ENCODE measurements at regions not wholly inside any gene's neighbourhood (a gene's known extent, or its start where the extent isn't known, plus 50 kb on each side); places are given as distances from the start of the nearest gene placed in this dataset.

GRCh38 chr4:38324861-38325628, 339.0 kb upstream of the KLF3 start:
- no peaks in the 10 kb centered on the region for H3K9me3 ChIP-seq (ENCODE audit: insufficient read depth, low read length)
- no peaks in the 10 kb centered on the region for H3K79me2 ChIP-seq (ENCODE audit: low read length)
- no peak overlapping the region for H3K4me3 ChIP-seq (ENCODE audit: low read length)
- no peak for TF ChIP-seq EZH2phosphoT487 (IDR thresholded peaks at IDR 0.05; ENCODE audit: low read depth)
- no peak for TF ChIP-seq CTCF (IDR thresholded peaks at IDR 0.05; ENCODE audit: low read depth, low read length)
- H3K36me3 ChIP-seq (replicated peaks; ENCODE audit: low read depth, low read length) = no peaks in the 10 kb centered on the region
- H3K27me3 ChIP-seq (ENCODE audit: low read depth, low read length) = peaks cover 17% of the 10 kb centered on the region; the same call in 1 of the 2 replicates
- H3K4me1 ChIP-seq (ENCODE audit: low read length) = peaks cover 3% of the 10 kb centered on the region
- no peak overlapping the region for H2AFZ ChIP-seq (ENCODE audit: low read depth, low read length)
- H3K4me2 ChIP-seq (ENCODE audit: low read length) = no peak overlapping the region
- H3K9ac ChIP-seq (ENCODE audit: low read length) = no peak overlapping the region
- no peak overlapping the region for H3K27ac ChIP-seq (ENCODE audit: low read length)
- H4K20me1 ChIP-seq (ENCODE audit: insufficient read depth, low read length) = no peaks in the 10 kb centered on the region

GRCh38 chr4:38325629-38325913, 338.4 kb upstream of the KLF3 start:
- no peak overlapping the region for H3K27ac ChIP-seq (ENCODE audit: low read length)
- no peaks in the 10 kb centered on the region for H3K36me3 ChIP-seq (replicated peaks; ENCODE audit: low read depth, low read length)
- TF ChIP-seq CTCF (IDR thresholded peaks at IDR 0.05; ENCODE audit: low read depth, low read length) (no peak), EZH2phosphoT487 (IDR thresholded peaks at IDR 0.05; ENCODE audit: low read depth) (no peak)
- H3K9ac ChIP-seq (ENCODE audit: low read length) = no peak overlapping the region
- no peaks in the 10 kb centered on the region for H4K20me1 ChIP-seq (ENCODE audit: insufficient read depth, low read length)
- H3K4me1 ChIP-seq (ENCODE audit: low read length) = no peaks in the 10 kb centered on the region
- H3K9me3 ChIP-seq (ENCODE audit: insufficient read depth, low read length) = no peaks in the 10 kb centered on the region
- no peak overlapping the region for H2AFZ ChIP-seq (ENCODE audit: low read depth, low read length)
- no peak overlapping the region for H3K4me2 ChIP-seq (ENCODE audit: low read length)
- H3K79me2 ChIP-seq (ENCODE audit: low read length) = no peaks in the 10 kb centered on the region
- no peak overlapping the region for H3K4me3 ChIP-seq (ENCODE audit: low read length)
- peaks cover 15% of the 10 kb centered on the region; the same call in 1 of the 2 replicates for H3K27me3 ChIP-seq (ENCODE audit: low read depth, low read length)

- Histone ChIP-seq H3K4me3 (ENCODE audit: low read length) (no peak overlapping the region), H3K9ac (ENCODE audit: low read length) (no peak overlapping the region), H3K4me1 (ENCODE audit: low read length) (no peaks in the 10 kb centered on the region), H3K27ac (ENCODE audit: low read length) (no peak overlapping the region), H3K9me3 (ENCODE audit: insufficient read depth, low read length) (no peaks in the 10 kb centered on the region), H4K20me1 (ENCODE audit: insufficient read depth, low read length) (no peaks in the 10 kb centered on the region), H2AFZ (ENCODE audit: low read depth, low read length) (no peak overlapping the region), H3K4me2 (ENCODE audit: low read length) (no peak overlapping the region), H3K79me2 (ENCODE audit: low read length) (no peaks in the 10 kb centered on the region), H3K36me3 (replicated peaks; ENCODE audit: low read depth, low read length) (no peaks in the 10 kb centered on the region), H3K27me3 (ENCODE audit: low read depth, low read length) (peaks cover 16% of the 10 kb centered on the region; the same call in 1 of the 2 replicates)
- TF ChIP-seq EZH2phosphoT487 (IDR thresholded peaks at IDR 0.05; ENCODE audit: low read depth) = no peak
- TF ChIP-seq CTCF (IDR thresholded peaks at IDR 0.05; ENCODE audit: low read depth, low read length) = no peak
Observed at GRCh38 chr4:38326499-38326898, 337.5 kb upstream of the KLF3 start.

GRCh38 chr4:38327174-38327573, 336.8 kb upstream of the KLF3 start:
- Histone ChIP-seq H2AFZ (ENCODE audit: low read depth, low read length) (no peak overlapping the region), H3K36me3 (replicated peaks; ENCODE audit: low read depth, low read length) (no peaks in the 10 kb centered on the region), H3K79me2 (ENCODE audit: low read length) (no peaks in the 10 kb centered on the region), H3K27ac (ENCODE audit: low read length) (no peak overlapping the region), H3K9me3 (ENCODE audit: insufficient read depth, low read length) (no peaks in the 10 kb centered on the region), H3K9ac (ENCODE audit: low read length) (no peak overlapping the region), H3K4me1 (ENCODE audit: low read length) (no peaks in the 10 kb centered on the region), H4K20me1 (ENCODE audit: insufficient read depth, low read length) (no peaks in the 10 kb centered on the region), H3K27me3 (ENCODE audit: low read depth, low read length) (peaks cover 13% of the 10 kb centered on the region; the same call in 1 of the 2 replicates), H3K4me3 (ENCODE audit: low read length) (no peak overlapping the region), H3K4me2 (ENCODE audit: low read length) (no peak overlapping the region)
- TF ChIP-seq EZH2phosphoT487 (IDR thresholded peaks at IDR 0.05; ENCODE audit: low read depth) = no peak
- TF ChIP-seq CTCF (IDR thresholded peaks at IDR 0.05; ENCODE audit: low read depth, low read length) = no peak
